CD4-positive, alpha-beta T cell treated with Interleukin-1 beta for 1 hour (primary cell): ENCODE measurements at regions not wholly inside any gene's neighbourhood (a gene's known extent, or its start where the extent isn't known, plus 50 kb on each side); places are given as distances from the start of the nearest gene placed in this dataset.
"Not testable (repeated sequence)": the region's sequence is repeated elsewhere in the genome, so short reads cannot be mapped to it uniquely, and the experiment has no call there.

Experiments used
- DNase-seq, 2 donors: peaks; one replicate each; pipeline ENCODE4 v3.0.0-alpha.2; 2020 to 2022

- DNase-seq: no peak
Measured at GRCh38 chr7:4319280-4319679, 362.8 kb upstream of the FOXK1 start.

DNA sequence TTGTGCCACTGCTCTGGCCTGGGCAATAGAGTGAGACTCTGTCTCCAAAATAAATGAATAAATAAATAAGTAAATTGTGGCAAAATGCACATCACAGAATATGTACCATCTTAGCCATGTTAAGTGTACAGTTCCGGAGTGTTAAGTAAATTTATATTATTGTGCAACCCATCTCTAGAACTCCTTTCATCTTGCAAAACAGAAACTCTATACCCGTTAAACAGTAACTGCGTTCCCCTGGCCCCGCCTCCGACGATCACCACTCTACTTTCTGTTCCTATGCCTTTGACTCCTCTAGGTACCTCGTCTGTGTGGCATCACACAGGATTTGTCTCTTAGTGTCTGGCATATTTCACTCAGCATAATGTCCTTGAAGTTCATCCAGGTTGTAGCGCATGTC, 356.4 kb upstream of the FOXK1 start:
- DNase-seq: no peak

DNA sequence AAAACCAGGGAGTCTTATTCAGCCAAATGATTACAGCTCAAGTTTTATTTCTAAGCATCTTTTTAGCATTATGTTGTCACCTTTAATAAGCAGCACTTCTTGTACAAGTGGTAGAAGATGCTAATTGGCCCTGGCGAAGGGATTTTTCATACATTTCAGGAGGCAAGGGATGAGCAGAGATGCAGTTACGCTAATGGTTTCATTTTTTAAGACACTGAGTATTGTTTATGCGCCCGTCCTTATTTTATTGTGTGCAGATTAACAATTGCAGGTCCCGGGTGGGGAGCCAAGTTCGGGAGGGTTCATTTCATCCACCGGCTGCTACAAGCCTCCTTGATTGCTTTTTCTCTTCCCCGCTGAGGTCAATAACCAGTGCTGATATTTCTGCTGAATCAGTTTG, 350.4 kb upstream of the FOXK1 start:
- no peak for DNase-seq

DNA sequence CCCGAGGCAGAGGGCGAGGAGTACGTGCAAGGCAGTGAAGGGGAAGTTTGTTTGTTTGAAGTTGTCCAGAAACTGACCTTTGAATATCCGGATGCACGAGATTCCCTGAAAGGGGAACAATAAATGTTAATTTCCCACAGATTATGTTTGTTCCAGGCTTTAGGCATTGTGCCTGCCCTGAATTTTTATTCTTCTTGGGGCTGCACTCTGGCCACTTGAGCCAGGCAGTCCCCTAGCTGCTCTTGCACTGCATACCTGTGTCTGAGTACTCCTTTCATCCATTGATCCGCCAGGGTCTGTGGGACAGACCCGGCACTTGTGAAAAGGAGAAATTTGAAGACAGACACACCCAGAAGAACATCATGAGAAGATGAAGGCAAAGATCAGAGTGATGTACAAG, 343.5 kb upstream of the FOXK1 start:
- DNase-seq: no peak

DNA sequence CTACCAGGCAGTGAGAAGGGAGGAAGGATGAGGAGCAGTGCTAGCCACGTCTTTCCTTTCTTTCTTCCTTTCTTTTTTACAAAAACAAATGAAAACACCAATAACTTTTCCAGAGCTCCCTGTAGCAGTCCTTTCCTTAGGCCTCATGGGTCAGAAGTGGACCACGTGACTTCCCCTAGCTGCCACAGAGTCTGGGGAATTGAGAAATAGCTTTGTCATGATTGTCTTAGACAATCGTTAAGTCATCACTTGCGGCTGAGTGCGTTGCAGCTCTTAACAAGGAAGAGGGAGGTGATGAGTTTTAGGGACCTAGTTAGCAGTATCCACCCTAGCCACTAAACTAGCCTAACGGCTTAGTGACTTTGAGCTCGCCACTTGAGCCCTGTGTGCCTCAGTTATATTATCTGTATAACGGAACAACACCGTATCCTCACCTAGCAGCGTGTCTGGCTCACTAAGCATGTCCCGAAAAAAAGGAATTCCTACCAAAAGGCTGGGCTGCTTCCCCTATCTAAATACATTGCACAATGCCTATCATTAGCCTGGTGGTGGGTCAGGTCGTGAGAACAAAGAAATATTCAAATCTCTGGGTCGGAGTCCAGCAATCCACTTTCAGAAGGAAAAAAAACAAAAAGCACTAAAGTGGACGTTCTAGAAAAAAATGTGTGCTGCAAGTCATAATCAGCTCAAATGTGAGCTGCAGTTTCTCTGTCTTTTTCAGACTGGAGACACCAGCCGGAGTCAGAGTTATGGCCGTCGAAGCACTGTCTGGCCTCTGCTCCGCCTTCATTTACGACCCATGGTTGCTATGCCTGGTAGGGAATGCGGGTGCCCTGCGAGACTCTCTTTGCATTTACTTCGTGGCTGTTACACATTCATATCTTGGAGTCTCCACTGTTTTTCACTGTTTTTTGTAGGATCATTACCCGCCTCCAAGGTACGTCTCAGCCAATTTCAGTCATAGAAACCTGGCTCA, 338.5 kb upstream of the FOXK1 start:
- no peak for DNase-seq

GRCh38 chr7:4345004-4345403, 337.1 kb upstream of the FOXK1 start:
- DNase-seq: no peak

DNA sequence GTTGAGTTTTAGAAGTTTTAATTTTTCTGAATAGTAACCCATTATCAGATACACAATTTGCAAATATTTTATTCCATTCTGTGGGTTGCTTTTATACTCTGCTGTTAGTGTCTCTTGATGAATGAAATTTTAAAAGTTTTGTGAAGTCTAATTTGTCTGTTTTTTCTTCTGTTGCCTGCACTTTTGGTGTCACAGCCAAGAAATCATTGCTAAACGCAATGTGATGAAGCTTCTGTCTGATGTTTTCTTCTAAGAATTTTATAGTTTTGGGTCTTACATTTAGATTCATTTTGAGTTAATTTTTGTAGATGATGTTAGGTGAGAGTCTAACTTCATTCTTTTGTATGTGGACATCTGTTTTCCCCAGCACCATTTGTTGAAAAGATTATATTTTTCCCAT, 330.0 kb upstream of the FOXK1 start:
- no peak for DNase-seq

DNA sequence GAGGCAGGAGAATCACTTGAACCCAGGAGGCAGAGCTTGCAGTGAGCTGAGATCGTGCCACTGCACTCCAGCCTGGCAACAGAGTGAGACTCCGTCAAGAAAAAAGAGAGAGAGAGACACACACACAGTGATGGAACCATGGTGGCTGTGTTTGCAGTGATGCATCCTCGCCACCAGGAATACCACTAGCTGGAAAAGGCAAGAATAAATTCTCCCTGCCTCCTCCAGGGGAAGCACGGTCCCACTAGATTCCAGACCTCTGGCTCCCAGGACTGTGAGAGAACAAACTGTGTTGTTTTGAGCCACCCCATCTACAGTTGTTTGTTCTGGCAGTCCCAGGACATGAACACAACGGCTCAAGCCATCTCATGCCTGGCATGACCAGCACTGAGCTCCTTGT, 320.3 kb upstream of the FOXK1 start:
- no peak for DNase-seq

DNA sequence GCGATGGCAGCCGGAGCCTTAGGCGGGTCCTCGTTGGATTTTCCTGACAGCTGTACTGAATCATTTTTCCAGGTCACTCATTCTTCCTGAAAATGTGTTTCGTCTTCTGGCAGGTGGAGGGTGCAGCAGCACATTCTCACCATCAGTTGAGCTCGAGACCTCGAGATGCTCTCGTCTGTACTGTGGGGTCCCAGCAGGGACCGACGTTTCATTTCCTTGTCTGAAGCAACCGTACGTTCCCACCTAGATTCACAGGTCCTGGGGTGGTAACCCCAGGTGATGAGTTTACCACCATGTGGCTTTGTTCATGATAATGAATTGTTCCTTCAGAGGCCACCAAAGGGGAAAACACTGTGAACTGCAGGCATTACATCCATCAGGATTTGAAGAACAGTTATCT, 298.5 kb upstream of the FOXK1 start:
- no peak for DNase-seq

- no peak for DNase-seq
Measured at GRCh38 chr7:4386190-4386589, 295.9 kb upstream of the FOXK1 start.

- DNase-seq: not testable (repeated sequence)
Measured at GRCh38 chr7:4391103-4391502, 291.0 kb upstream of the FOXK1 start.

DNA sequence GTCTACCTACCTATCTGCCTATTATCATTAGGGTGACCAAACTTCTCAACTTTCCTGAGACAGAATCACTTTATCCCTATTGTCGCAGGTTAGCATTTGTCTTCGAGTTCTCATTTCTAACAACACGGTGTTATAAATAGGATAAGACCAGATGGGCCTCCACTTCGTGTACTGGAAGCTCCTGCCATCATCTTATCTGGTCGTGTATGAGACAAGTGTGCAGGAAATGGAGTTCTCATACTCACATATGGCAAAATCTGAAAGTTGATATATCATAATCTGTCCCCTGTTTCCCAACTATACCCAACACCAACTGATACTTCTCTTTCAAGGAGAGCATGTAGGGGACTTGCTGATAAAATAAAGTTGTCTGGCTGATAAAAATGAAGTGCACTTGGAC, 287.4 kb upstream of the FOXK1 start:
- no peak for DNase-seq

DNA sequence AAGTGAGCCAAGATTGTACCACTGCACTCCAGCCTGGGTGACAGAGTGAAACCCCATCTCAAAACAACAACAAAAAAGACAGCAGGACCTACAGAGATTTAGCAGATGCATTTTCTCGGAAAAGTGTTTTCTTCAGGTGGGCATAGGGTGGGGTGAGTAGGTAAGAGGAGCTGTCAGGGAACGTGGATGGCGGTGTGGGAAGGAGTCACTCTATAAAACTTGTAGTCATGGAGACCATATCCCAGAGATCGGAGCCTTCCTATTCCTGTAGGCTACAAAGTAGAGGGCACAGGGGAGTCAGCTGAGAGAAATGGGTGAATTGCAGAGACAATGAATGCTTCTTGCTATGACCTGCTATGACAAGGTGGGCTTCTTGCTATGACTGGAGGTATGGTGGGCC, 283.0 kb upstream of the FOXK1 start:
- no peak for DNase-seq

DNA sequence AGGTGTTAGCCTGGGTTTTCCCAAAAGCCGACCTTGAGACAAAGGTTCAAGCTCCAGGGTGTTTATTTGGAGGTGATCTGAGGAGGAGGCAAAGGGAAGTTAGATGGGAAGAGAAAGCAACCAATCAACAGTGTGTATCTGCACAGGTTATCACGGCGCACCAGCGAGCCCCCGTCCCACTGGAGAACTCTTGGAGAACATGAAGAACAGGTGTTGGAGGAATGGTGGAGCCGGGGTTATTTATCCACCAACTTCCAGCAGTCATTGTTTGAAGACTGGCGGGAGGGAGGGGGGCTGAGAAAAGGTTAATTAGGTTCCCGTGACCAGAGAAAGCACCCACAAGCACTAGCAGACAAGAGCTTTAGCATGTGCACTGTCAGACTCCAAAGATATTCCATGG, 282.5 kb upstream of the FOXK1 start:
- DNase-seq: no peak

- no peak for DNase-seq
Measured at GRCh38 chr7:4406288-4407058, 275.6 kb upstream of the FOXK1 start.

DNA sequence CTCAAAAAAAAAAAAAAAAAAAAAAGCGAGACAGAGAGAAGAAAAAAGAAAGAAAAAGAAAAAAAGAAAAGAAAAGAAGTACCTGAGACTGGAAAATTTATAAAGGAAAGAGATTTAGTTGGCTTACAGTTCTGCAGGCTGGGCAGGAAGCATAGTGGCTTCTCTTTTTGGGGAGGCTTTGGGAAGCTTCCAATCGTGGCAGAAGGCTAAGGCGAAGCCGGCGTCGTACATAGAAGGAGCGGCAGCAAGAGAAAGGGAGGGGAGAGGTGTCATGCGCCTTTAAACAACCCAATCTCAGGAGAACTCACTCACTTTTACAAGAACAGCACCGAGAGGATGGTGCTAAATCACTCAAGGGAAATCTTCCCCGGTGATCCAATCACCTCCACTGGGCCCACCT, 272.1 kb upstream of the FOXK1 start:
- no peak for DNase-seq

DNA sequence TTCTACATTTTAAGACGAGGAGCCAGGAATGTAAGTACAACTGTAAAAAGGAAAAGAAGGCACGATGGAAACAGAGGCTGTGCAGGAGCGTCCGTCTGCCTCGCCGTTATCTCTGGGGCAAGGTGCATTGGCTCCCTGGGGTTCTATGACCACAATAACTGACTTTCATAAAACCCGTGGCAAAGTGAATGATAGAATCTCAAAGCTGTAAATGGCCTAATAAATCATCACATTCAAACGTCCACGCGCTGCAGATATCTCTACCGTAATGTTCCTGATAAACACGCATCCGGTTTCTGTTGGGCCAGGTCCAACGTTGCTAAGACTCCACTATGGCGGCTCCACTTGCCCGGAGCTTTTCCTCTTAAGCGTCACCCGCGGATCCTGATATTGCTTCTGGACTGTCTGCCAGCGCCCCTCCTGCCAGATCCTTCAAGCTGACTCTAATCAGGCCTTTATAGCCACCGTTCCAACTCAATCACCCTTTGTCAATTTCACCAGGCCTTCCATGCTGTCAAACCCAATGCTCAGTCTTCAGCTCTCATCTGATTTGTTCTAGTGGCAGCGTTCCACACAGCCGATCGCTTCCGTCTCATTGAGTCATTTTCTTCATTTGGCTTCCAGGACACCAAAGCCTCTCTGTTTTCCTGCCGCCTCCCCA, 265.6 kb upstream of the FOXK1 start:
- DNase-seq: no peak

DNA sequence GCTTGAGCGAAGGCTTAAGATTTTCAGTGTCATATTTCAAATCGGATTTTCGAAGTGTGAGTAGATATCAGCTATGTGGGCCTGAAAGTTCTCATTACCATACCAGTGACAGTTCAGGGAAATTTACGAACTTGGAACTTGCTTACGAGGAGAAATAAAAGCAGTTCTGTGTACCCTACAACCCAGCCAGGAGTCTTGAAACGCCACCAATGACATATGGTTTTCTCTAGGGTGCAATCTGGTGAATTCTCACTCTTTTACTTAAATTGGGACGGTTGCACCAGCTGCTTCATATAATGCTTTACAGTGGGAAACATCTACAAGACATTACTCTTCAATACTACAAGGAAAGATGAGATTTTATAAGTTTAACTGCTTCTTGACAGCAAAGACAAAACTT, 253.6 kb upstream of the FOXK1 start:
- DNase-seq: no peak

- no peak for DNase-seq
Measured at GRCh38 chr7:4430227-4430626, 251.9 kb upstream of the FOXK1 start.

DNA sequence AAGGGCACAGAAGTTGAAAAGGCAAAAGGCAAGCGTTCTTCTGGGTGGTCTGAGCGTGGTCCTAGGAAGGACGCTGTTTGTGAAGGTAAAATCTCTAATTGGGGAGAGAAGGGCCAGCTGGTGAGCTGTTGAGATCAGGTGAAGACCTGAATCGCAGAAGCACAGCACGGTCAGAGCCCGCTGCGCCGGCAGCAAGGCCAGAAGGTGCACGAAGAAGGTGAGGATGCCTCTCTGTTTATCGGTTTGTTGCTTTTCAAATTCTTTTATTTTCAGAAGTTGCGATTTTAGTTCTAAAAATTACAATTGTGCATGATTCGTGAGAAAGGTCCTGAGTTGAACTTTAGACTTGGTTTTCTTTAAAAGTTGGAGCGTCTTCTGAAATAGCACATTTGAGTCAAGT, 247.8 kb upstream of the FOXK1 start:
- no peak for DNase-seq

DNA sequence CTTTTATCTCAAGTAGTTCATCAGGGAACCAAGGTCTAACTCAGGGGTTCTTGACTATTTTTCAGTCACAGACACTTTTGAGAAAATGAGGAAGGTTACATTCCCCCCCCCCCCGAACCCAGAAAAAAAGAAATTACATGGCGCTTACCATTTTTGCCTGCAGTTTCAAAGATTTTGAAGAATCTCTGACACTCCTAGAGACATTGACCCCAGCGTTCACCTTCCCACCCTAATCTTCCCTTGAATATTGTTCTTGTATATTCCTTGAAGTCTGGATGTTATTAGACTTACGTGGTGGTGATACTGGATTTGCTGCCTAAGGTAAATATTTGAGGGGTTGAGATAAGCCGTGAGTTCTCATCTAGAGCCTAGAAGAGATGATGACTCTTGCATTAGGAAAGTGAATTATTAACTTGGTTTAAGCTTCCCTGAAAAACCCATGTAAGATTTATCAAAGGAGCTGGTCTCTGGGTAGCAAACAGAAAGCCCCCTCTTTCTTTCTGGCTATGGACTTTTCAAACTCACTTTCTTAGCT, 245.7 kb upstream of the FOXK1 start:
- DNase-seq: no peak

- no peak for DNase-seq
Measured at GRCh38 chr7:4436936-4437335, 245.2 kb upstream of the FOXK1 start.

- no peak for DNase-seq
Measured at GRCh38 chr7:4437916-4438315, 244.2 kb upstream of the FOXK1 start.
